HG03095 (cell line): ENCODE measurements at regions not wholly inside any gene's neighbourhood (a gene's known extent, or its start where the extent isn't known, plus 50 kb on each side); places are given as distances from the start of the nearest gene placed in this dataset.

ENCODE experiments used
- ATAC-seq: cut with Tn5 transposase; IDR thresholded peaks from one replicate; pipeline ENCODE4 v1.9.1; 2021; ENCODE audit warnings: moderate library complexity; ENCODE audit not compliant: unreplicated experiment

DNA sequence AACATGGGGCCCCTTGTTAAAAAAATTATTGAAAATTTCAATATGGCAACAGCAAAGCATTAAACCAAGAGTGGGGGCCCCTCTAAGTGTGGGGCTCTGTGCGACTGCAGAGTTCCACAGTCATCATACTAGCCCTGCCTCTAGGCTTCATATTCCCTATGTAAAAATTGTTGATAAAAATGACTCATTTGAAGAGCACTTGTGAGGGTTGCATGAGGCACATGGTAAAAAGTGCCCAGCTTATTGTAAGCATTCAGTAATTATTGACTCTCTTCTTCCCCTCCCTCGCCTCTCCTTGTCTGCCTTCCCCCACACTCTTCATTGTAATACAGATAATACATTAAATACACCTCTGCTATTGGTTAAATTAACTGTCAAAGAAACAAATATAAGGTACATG lies 86.7 kb upstream of the PTBP2 start:
- no peak for ATAC-seq

GRCh38 chr1:96641282-96641681 lies 80.3 kb upstream of the PTBP2 start:
- no peak for ATAC-seq

DNA sequence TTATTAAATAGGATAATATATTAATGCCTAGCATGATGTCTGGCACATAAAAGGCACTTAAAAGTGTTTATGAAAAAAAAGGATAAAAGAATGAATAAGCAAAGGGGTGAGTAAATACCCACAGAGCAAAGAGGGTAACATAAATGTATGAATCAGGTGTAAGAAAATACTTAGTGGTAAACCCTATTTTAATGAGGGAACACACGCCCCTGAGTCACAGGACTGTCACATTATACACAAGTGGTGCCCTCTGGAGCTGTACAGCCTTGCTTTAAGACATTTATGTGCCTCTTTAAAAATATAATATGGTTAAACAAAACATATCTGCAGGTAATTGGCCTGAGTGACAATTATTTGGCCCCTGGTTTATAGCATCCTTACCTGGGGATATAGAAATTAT lies 78.1 kb upstream of the PTBP2 start:
- no peak for ATAC-seq

- ATAC-seq: no peak
Measured at GRCh38 chr1:96649301-96649700, 72.3 kb upstream of the PTBP2 start.

DNA sequence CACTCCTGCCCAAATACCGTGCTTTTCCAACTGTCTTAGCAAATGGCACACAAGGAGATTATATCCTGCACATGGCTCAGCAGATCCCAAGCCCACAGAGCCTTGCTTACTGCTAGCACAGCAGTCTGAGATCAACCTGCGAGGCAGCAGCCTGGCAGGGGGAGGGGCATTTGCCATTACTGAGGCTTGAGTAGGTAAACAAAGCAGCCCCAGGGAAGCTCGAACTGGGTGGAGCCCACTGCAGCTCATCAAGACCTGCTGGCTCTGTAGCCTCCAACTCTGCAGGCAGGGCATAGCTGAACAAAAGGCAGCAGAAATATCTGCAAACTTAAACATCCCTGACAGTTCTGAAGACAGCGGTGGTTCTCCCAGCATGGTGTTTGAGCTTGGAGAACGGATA lies 70.1 kb upstream of the PTBP2 start:
- no peak for ATAC-seq

GRCh38 chr1:96660051-96660450 lies 61.5 kb upstream of the PTBP2 start:
- ATAC-seq: no peak

GRCh38 chr1:96660503-96660902 lies 61.1 kb upstream of the PTBP2 start:
- ATAC-seq: no peak
